ENCODE measurements at regions not wholly inside any gene's neighbourhood (a gene's known extent, or its start where the extent isn't known, plus 50 kb on each side); places are given as distances from the start of the nearest gene placed in this dataset.

DNA sequence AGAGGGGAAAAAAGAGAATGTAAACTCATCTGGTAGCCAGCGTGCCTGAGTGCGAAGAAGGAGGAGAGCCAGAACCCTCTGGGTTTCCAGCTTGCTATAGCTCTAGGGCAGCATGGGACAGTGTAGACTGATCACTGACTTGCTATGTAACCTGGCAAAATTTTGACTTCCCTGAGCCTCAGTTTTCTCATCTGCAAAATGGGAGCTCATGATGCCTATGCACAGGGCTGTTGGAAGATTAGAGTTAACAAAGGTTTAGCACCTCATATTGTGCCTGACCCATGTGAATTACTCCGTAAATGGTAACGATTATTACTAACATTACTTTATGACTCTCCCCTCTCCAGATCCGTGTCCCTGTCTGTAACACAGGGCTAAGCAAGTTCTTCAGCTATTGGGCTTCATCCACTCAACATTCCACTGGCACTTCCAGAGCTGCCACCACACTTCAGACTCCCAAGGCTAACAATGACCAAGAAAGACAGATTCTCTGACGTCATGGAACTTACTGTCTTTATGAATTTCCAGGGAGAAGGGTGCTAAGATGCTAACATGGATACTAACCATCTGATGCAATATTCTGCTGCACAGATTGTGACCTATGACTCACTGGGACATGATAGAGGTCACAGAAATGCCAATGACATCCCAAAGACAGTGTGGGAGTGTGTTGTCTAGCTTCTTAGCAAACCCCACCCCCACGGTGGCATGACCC, 195.2 kb downstream of the TRIM29 start (continued):
- TF ChIP-seq, protein P1, sequence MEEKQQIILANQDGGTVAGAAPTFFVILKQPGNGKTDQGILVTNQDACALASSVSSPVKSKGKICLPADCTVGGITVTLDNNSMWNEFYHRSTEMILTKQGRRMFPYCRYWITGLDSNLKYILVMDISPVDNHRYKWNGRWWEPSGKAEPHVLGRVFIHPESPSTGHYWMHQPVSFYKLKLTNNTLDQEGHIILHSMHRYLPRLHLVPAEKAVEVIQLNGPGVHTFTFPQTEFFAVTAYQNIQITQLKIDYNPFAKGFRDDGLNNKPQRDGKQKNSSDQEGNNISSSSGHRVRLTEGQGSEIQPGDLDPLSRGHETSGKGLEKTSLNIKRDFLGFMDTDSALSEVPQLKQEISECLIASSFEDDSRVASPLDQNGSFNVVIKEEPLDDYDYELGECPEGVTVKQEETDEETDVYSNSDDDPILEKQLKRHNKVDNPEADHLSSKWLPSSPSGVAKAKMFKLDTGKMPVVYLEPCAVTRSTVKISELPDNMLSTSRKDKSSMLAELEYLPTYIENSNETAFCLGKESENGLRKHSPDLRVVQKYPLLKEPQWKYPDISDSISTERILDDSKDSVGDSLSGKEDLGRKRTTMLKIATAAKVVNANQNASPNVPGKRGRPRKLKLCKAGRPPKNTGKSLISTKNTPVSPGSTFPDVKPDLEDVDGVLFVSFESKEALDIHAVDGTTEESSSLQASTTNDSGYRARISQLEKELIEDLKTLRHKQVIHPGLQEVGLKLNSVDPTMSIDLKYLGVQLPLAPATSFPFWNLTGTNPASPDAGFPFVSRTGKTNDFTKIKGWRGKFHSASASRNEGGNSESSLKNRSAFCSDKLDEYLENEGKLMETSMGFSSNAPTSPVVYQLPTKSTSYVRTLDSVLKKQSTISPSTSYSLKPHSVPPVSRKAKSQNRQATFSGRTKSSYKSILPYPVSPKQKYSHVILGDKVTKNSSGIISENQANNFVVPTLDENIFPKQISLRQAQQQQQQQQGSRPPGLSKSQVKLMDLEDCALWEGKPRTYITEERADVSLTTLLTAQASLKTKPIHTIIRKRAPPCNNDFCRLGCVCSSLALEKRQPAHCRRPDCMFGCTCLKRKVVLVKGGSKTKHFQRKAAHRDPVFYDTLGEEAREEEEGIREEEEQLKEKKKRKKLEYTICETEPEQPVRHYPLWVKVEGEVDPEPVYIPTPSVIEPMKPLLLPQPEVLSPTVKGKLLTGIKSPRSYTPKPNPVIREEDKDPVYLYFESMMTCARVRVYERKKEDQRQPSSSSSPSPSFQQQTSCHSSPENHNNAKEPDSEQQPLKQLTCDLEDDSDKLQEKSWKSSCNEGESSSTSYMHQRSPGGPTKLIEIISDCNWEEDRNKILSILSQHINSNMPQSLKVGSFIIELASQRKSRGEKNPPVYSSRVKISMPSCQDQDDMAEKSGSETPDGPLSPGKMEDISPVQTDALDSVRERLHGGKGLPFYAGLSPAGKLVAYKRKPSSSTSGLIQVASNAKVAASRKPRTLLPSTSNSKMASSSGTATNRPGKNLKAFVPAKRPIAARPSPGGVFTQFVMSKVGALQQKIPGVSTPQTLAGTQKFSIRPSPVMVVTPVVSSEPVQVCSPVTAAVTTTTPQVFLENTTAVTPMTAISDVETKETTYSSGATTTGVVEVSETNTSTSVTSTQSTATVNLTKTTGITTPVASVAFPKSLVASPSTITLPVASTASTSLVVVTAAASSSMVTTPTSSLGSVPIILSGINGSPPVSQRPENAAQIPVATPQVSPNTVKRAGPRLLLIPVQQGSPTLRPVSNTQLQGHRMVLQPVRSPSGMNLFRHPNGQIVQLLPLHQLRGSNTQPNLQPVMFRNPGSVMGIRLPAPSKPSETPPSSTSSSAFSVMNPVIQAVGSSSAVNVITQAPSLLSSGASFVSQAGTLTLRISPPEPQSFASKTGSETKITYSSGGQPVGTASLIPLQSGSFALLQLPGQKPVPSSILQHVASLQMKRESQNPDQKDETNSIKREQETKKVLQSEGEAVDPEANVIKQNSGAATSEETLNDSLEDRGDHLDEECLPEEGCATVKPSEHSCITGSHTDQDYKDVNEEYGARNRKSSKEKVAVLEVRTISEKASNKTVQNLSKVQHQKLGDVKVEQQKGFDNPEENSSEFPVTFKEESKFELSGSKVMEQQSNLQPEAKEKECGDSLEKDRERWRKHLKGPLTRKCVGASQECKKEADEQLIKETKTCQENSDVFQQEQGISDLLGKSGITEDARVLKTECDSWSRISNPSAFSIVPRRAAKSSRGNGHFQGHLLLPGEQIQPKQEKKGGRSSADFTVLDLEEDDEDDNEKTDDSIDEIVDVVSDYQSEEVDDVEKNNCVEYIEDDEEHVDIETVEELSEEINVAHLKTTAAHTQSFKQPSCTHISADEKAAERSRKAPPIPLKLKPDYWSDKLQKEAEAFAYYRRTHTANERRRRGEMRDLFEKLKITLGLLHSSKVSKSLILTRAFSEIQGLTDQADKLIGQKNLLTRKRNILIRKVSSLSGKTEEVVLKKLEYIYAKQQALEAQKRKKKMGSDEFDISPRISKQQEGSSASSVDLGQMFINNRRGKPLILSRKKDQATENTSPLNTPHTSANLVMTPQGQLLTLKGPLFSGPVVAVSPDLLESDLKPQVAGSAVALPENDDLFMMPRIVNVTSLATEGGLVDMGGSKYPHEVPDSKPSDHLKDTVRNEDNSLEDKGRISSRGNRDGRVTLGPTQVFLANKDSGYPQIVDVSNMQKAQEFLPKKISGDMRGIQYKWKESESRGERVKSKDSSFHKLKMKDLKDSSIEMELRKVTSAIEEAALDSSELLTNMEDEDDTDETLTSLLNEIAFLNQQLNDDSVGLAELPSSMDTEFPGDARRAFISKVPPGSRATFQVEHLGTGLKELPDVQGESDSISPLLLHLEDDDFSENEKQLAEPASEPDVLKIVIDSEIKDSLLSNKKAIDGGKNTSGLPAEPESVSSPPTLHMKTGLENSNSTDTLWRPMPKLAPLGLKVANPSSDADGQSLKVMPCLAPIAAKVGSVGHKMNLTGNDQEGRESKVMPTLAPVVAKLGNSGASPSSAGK (IDR thresholded peaks at IDR 0.05) = no peak
- TF ChIP-seq, protein P2, sequence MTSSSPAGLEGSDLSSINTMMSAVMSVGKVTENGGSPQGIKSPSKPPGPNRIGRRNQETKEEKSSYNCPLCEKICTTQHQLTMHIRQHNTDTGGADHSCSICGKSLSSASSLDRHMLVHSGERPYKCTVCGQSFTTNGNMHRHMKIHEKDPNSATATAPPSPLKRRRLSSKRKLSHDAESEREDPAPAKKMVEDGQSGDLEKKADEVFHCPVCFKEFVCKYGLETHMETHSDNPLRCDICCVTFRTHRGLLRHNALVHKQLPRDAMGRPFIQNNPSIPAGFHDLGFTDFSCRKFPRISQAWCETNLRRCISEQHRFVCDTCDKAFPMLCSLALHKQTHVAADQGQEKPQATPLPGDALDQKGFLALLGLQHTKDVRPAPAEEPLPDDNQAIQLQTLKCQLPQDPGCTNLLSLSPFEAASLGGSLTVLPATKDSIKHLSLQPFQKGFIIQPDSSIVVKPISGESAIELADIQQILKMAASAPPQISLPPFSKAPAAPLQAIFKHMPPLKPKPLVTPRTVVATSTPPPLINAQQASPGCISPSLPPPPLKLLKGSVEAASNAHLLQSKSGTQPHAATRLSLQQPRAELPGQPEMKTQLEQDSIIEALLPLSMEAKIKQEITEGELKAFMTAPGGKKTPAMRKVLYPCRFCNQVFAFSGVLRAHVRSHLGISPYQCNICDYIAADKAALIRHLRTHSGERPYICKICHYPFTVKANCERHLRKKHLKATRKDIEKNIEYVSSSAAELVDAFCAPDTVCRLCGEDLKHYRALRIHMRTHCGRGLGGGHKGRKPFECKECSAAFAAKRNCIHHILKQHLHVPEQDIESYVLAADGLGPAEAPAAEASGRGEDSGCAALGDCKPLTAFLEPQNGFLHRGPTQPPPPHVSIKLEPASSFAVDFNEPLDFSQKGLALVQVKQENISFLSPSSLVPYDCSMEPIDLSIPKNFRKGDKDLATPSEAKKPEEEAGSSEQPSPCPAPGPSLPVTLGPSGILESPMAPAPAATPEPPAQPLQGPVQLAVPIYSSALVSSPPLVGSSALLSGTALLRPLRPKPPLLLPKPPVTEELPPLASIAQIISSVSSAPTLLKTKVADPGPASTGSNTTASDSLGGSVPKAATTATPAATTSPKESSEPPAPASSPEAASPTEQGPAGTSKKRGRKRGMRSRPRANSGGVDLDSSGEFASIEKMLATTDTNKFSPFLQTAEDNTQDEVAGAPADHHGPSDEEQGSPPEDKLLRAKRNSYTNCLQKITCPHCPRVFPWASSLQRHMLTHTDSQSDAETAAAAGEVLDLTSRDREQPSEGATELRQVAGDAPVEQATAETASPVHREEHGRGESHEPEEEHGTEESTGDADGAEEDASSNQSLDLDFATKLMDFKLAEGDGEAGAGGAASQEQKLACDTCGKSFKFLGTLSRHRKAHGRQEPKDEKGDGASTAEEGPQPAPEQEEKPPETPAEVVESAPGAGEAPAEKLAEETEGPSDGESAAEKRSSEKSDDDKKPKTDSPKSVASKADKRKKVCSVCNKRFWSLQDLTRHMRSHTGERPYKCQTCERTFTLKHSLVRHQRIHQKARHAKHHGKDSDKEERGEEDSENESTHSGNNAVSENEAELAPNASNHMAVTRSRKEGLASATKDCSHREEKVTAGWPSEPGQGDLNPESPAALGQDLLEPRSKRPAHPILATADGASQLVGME (CRISPR knock-in tag; IDR thresholded peaks at IDR 0.05) = no peak
- TF ChIP-seq NFIC (IDR thresholded peaks at IDR 0.05) (no peak), ZBTB26 (CRISPR knock-in tag; IDR thresholded peaks at IDR 0.05) (no peak), SMARCA4 (IDR thresholded peaks at IDR 0.05) (no peak), FOS (IDR thresholded peaks at IDR 0.05; ENCODE audit: extremely low read depth, insufficient read length) (no peak), RBM39 (optimal IDR thresholded peaks at IDR 0.05; ENCODE audit: low read depth, low read length) (no peak), ZNF311 (CRISPR knock-in tag; IDR thresholded peaks at IDR 0.05) (no peak)

Measured in K562 (cell line).